Tibial nerve (tissue), 4 donors: ENCODE measurements at regions not wholly inside any gene's neighbourhood (a gene's known extent, or its start where the extent isn't known, plus 50 kb on each side); places are given as distances from the start of the nearest gene placed in this dataset.

Experiments used
- DNase-seq, 2 donors: peaks; one replicate each; pipeline ENCODE4 v3.0.0-alpha.2; 2019; ENCODE audit warnings: low spot score in 2 of 2
- H3K27ac ChIP-seq, 4 donors: fragments of 200-600 bp; sonication (generic) in 3 of 4; one replicate each; pipeline ENCODE4 v1.5.1; 2017 to 2019; ENCODE audit warnings: mild to moderate bottlenecking in 1 of 4
- H3K27me3 ChIP-seq, 2 donors: fragments of 200-600 bp; sonication (generic) in 1 of 2; one replicate each; pipeline versions ENCODE4 v1.5.1 to v1.6.0; 2017 to 2019
- H3K36me3 ChIP-seq, 3 donors: fragments of 200-600 bp; sonication (generic); one replicate each; pipeline ENCODE4 v1.5.1; 2018 to 2019
- H3K4me1 ChIP-seq, 4 donors: fragments of 200-600 bp; sonication (generic) in 3 of 4; one replicate each; pipeline ENCODE4 v1.5.1; 2017 to 2019
- H3K4me3 ChIP-seq, 4 donors: fragments of 200-600 bp; sonication (generic) in 3 of 4; one replicate each; pipeline ENCODE4 v1.5.1; 2017 to 2019; ENCODE audit warnings: mild to moderate bottlenecking in 1 of 4, moderate library complexity in 1 of 4
- H3K9me3 ChIP-seq, 4 donors: fragments of 200-600 bp; sonication (generic) in 3 of 4; one replicate each; pipeline ENCODE4 v1.5.1; 2017 to 2019
- EP300 ChIP-seq, 2 donors: sonication (generic); formaldehyde crosslinking; IDR thresholded peaks; one replicate each; pipeline ENCODE4 v1.6.1; 2017; ENCODE audit warnings: antibody characterized with exemption in 2 of 2, mild to moderate bottlenecking in 1 of 2
- POLR2A ChIP-seq, 2 donors: fragments of 450-650 bp; IDR thresholded peaks; one replicate each; pipeline ENCODE4 v1.6.1; 2017; ENCODE audit warnings: antibody characterized with exemption in 2 of 2, mild to moderate bottlenecking in 2 of 2, moderate library complexity in 2 of 2
- WGBS, 2 donors: methylation state at CpG; one replicate each; pipeline ENCODE4 v1.1.5; 2018; 5-methylcytosine and 5-hydroxymethylcytosine counted together
- TF ChIP-seq, protein P1 (sequence below), 5 experiments: fragments of 200-600 bp in 3 of 5; fragments of 450-650 bp in 2 of 5; sonication (generic) in 3 of 5; IDR thresholded peaks; one replicate each; pipeline ENCODE4 v1.5.1; 2016 to 2019; ENCODE audit warnings: antibody characterized with exemption in 5 of 5, mild to moderate bottlenecking in 3 of 5, moderate library complexity in 2 of 5

DNA sequence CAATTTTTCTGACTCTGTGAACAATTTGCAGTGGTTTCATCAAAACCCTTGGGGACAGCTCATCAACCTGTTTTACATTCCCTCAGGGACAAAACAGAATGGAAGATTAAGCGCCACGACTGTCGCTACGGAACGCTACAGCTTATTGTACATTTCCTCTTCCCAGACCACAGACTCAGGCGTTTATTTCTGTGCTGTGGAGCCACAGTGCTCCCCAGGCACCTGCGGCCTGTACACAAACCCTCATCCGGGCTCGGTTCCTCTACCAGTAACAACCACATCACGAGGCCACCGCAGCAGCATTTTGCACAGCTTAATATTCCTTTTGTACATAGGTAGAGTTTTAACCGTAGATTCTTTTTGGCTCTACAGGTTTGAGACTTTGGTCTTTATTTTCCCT, 397.4 kb upstream of the OR4E1 start:
- DNase-seq, result no peak
- H3K27me3 ChIP-seq, result no peaks in the 10 kb centered on the region
- no peaks in the 10 kb centered on the region for H3K9me3 ChIP-seq
- H3K4me1 ChIP-seq, result peaks cover 0 to 5% (median 0%) of the 10 kb centered on the region in 4 donors
- H3K27ac ChIP-seq, result no peak overlapping the region
- 65 to 72% methylated on average over 12 of the region's 12 CpGs for WGBS, 2 donors
- no peak overlapping the region for H3K4me3 ChIP-seq
- TF ChIP-seq, protein P1, sequence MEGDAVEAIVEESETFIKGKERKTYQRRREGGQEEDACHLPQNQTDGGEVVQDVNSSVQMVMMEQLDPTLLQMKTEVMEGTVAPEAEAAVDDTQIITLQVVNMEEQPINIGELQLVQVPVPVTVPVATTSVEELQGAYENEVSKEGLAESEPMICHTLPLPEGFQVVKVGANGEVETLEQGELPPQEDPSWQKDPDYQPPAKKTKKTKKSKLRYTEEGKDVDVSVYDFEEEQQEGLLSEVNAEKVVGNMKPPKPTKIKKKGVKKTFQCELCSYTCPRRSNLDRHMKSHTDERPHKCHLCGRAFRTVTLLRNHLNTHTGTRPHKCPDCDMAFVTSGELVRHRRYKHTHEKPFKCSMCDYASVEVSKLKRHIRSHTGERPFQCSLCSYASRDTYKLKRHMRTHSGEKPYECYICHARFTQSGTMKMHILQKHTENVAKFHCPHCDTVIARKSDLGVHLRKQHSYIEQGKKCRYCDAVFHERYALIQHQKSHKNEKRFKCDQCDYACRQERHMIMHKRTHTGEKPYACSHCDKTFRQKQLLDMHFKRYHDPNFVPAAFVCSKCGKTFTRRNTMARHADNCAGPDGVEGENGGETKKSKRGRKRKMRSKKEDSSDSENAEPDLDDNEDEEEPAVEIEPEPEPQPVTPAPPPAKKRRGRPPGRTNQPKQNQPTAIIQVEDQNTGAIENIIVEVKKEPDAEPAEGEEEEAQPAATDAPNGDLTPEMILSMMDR (IDR thresholded peaks at IDR 0.05), result no peak
- H3K36me3 ChIP-seq, result no peaks in the 10 kb centered on the region

DNA sequence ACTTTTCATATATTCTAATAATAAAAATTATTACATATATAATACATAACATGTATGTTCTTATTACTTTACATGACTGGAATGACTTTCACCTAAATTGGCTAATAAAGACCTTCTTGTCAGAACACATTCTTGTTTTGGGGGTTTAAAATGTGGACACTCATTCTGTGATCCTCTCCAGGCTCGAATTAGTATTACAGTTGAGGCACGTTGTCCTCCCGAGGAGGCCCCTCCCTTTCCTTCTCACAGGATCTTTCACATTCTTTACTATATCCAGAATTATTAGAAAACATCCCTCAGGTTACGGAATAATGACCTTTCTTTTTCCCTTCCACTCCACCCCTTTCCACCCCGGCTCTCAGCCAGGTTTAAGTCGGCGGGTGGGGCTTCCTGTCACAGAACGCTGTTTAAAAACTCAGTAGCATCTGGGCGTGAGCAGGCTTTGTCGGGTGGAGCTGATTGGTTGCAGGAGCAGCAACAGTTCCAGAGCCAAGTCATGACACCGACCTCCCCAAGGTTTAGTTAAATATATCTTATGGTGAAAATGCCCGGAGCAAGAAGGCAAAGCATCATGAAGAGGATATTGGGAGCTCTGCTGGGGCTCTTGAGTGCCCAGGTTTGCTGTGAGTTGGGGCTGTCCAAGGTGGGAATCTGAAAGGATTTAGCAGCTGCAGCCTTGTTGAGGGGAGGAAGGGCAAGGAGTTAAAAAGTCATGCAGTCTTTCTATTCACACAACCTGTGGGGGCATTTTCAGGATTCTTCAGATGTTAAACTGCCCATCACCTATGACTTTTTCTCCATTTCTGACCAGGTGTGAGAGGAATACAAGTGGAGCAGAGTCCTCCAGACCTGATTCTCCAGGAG, 396.7 kb upstream of the OR4E1 start:
- TF ChIP-seq POLR2A (IDR thresholded peaks at IDR 0.05) (no peak), EP300 (IDR thresholded peaks at IDR 0.05) (no peak)
- TF ChIP-seq, protein P1 (IDR thresholded peaks at IDR 0.05), result no peak
- no peak for DNase-seq
- peak overlapping the region in 1 of 4 donors; percentile 12 for H3K4me3 ChIP-seq
- no peaks in the 10 kb centered on the region for H3K36me3 ChIP-seq
- no peaks in the 10 kb centered on the region for H3K27me3 ChIP-seq
- no peak overlapping the region for H3K27ac ChIP-seq
- H3K9me3 ChIP-seq, result no peaks in the 10 kb centered on the region
- 6 to 7% methylated on average over 12 of the region's 12 CpGs for WGBS, 2 donors
- peaks cover 0 to 5% (median 0%) of the 10 kb centered on the region in 4 donors for H3K4me1 ChIP-seq

DNA sequence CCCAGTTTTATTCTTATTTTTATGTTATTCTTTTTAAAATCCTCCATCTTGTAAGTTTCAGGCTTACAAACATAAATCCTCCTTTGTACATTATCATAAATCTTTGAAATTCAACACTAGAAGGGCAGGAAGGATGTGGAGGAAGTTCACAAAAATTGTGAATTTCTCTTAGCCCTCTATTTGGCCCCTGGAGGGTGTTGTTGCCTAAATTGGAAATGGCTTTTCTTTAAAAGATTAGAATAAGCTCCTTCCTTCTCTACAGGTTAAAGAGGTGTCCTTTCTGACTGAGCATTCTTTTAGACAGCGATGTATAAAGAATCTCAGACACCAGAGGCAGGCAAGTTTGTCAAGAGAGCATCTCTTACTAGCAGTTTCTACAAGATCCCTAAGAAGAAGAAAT, 391.7 kb upstream of the OR4E1 start:
- 70 to 87% methylated on average over 1 of the region's 1 CpG for WGBS, 2 donors
- DNase-seq, result no peak
- no peak overlapping the region for H3K4me3 ChIP-seq
- peaks cover 0 to 4% (median 0%) of the 10 kb centered on the region in 4 donors for H3K4me1 ChIP-seq
- H3K36me3 ChIP-seq, result no peaks in the 10 kb centered on the region
- no peaks in the 10 kb centered on the region for H3K9me3 ChIP-seq
- H3K27me3 ChIP-seq, result no peaks in the 10 kb centered on the region
- H3K27ac ChIP-seq, result no peak overlapping the region
- TF ChIP-seq POLR2A (IDR thresholded peaks at IDR 0.05) (no peak), EP300 (IDR thresholded peaks at IDR 0.05) (no peak)
- TF ChIP-seq, protein P1 (IDR thresholded peaks at IDR 0.05), result no peak

DNA sequence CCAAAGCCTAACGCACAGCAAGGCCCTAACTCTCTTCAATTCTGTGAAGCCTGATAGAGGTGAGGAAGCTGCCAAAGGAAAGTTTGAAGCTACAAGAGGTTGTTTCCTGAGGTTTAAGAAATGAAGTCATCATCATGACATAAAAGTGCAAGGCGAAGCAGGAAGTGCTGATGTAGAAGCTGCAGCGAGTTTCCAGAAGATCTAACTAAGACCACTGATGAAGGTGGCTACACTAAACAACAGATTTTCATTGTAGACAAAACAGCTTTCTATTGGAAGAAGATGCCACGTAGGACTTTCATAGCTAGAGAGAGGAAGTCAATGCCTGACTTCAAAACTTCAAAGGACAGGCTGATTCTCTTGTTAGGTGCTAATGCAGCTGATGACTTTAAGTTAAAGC, 385.6 kb upstream of the OR4E1 start:
- no peaks in the 10 kb centered on the region for H3K36me3 ChIP-seq
- H3K27me3 ChIP-seq, result no peaks in the 10 kb centered on the region
- no peak for DNase-seq
- H3K4me1 ChIP-seq, result no peaks in the 10 kb centered on the region
- TF ChIP-seq EP300 (IDR thresholded peaks at IDR 0.05) (no peak), POLR2A (IDR thresholded peaks at IDR 0.05) (no peak)
- TF ChIP-seq, protein P1 (IDR thresholded peaks at IDR 0.05), result no peak
- no peak overlapping the region for H3K27ac ChIP-seq
- no peak overlapping the region for H3K4me3 ChIP-seq
- peaks cover 0 to 12% (median 0%) of the 10 kb centered on the region in 4 donors for H3K9me3 ChIP-seq
- 85 to 89% methylated on average over 4 of the region's 4 CpGs for WGBS, 2 donors

DNA sequence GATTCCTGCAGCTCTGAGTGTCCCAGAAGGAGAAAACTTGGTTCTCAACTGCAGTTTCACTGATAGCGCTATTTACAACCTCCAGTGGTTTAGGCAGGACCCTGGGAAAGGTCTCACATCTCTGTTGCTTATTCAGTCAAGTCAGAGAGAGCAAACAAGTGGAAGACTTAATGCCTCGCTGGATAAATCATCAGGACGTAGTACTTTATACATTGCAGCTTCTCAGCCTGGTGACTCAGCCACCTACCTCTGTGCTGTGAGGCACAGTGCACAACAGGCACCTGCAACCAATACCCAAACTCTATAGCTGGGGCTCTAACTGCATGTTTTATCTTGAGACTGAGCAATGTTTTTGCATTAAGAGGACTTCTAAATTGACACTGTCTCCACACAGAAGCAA, 379.2 kb upstream of the OR4E1 start:
- H3K27me3 ChIP-seq, result no peaks in the 10 kb centered on the region
- no peaks in the 10 kb centered on the region for H3K4me1 ChIP-seq
- H3K4me3 ChIP-seq, result no peak overlapping the region
- no peaks in the 10 kb centered on the region for H3K36me3 ChIP-seq
- 73 to 79% methylated on average over 3 of the region's 3 CpGs for WGBS, 2 donors
- TF ChIP-seq POLR2A (IDR thresholded peaks at IDR 0.05), result no peak
- H3K9me3 ChIP-seq, result no peaks in the 10 kb centered on the region
- no peak overlapping the region for H3K27ac ChIP-seq
- no peak for DNase-seq
